ENCODE measurements at regions not wholly inside any gene's neighbourhood (a gene's known extent, or its start where the extent isn't known, plus 50 kb on each side); places are given as distances from the start of the nearest gene placed in this dataset.
"Not testable (repeated sequence)": the region's sequence is repeated elsewhere in the genome, so short reads cannot be mapped to it uniquely, and the experiment has no call there.

DNA sequence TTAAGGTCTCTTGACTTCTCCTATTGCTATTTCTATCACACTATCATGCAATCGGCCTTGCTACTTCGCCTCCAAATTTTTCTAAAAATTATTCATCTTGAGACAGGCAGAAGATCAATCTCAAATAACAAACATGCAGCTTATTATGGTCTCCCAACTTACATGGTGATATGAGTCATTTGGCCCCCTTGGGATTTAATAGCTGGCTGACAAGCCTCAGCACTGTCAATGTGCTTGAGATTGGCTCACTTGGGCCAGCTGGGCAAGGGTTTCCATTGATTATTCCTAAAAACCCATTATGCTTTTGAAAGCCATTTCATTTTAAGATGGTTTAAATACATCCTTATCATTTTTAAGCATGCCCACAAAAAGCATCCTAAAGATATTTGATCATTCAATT lies 224.5 kb upstream of the NFIA start:
- H3K9me3 Mint-ChIP-seq, result no peaks in the 10 kb centered on the region
- H3K27me3 Mint-ChIP-seq, result peaks cover 10% of the 10 kb centered on the region
- no peak for DNase-seq
- H3K4me1 Mint-ChIP-seq, result no peaks in the 10 kb centered on the region
- H3K27ac Mint-ChIP-seq, result no peak overlapping the region
- H3K36me3 Mint-ChIP-seq, result no peaks in the 10 kb centered on the region
- no peak overlapping the region for H3K4me3 Mint-ChIP-seq

DNA sequence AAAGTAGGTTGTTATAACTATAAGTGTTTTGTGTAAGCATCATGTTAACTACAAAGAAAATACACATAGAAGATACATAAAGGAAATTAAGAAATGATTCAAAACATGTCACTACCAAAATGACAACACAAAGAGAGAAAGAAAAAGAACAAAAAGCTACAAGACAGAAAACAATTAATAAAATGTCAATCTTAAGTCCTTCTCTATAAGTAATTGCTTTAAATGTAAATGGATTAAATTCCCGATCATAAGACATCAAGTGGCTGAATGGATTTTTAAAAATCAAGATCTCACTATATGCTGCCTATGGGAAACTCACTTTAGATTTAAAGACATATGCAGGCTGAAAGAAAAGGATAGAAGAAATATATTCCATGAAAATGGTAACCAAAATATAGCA lies 232.3 kb upstream of the NFIA start:
- DNase-seq, result no peak
- Mint-ChIP-seq H3K27me3 (peaks cover 12% of the 10 kb centered on the region), H3K9me3 (no peaks in the 10 kb centered on the region), H3K4me1 (no peaks in the 10 kb centered on the region), H3K27ac (no peak overlapping the region), H3K4me3 (no peak overlapping the region), H3K36me3 (no peaks in the 10 kb centered on the region)

DNA sequence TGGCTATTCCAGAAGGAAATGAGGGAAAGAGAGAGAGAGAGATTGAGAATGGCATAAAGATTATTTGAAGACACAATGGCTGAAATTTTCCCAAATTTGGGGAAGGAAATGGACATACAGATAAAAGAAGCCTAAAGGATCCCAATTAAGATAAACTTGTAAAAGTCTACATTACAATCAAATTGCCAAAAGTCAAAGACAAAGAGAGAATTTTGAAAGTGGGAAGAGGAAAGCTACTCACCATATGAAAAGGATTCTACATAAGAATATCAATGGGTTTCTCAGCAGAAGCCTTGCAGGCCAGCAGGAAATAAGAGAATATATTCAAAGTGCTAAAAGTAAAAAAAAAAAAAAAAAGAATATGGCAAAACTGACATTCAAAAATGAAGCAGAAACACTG lies 233.0 kb upstream of the NFIA start:
- no peaks in the 10 kb centered on the region for H3K4me1 Mint-ChIP-seq
- H3K36me3 Mint-ChIP-seq, result no peaks in the 10 kb centered on the region
- no peak for DNase-seq
- no peak overlapping the region for H3K4me3 Mint-ChIP-seq
- no peak overlapping the region for H3K27ac Mint-ChIP-seq
- no peaks in the 10 kb centered on the region for H3K9me3 Mint-ChIP-seq
- peaks cover 19% of the 10 kb centered on the region for H3K27me3 Mint-ChIP-seq

DNA sequence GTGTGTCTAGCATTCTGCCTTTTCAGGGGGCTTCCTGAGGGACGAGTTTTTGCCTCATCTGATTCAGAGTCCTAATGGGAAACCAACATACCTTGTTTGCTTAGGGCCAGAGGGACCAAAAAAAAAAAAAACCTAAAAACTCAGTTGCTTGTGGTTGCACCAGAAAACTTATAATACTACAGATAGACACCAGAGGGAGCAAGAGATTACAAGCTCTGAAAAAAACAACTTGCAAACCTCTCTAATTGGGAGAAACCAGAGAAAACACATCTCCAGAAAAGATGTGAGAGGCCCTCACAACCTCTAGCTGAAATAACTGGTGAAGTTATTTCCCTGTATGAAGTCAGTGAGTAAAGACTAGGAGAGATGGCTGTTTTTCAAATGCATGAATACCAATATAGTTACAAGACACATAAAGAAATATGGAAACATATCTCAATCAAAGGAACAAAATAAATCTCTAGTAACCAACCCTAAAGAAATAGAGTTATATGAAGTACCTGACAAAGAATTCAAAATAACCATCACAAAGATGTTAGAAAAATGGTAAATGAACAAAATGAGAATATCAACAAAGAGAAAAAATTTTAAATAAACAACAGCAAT lies 233.7 kb upstream of the NFIA start:
- H3K27ac Mint-ChIP-seq, result no peak overlapping the region
- no peak for DNase-seq
- H3K4me1 Mint-ChIP-seq, result no peaks in the 10 kb centered on the region
- H3K27me3 Mint-ChIP-seq, result peaks cover 21% of the 10 kb centered on the region
- H3K9me3 Mint-ChIP-seq, result peaks cover 1% of the 10 kb centered on the region
- H3K36me3 Mint-ChIP-seq, result no peaks in the 10 kb centered on the region
- H3K4me3 Mint-ChIP-seq, result no peak overlapping the region

DNA sequence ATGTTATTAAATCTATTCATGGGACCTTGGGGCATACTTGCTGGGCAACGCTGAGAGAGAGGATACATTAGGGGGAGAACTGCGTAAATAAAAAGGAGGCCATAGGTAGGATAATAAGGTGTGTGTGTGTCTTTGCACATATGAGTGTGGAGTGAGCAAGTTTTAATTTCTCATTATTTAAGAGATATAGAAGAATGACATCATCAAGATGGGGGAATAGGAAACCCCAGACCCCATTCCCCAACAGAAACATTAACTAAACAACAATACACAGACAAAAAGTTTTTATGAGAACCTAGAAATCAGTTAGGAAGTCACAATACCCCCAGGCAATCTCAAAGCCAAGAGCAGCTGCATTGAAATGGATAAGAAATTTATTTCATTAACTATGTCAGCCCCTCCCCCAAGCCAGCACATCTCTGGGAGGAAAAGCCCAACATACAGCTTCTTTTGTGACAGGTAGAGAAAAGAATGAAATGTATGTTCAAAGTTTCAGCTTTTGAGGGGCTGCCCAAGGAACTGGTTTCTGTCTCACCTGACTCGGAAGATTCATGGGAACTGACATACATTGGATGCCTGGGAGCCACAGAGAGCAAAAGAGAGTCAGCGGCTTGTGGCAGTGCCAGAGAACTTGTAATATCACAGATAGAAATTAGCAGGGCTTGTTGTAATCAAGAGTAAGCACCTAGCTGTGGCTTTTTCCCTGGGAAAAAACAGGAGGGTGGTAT lies 234.3 kb upstream of the NFIA start:
- Mint-ChIP-seq H3K4me1 (no peaks in the 10 kb centered on the region), H3K4me3 (no peak overlapping the region), H3K27ac (no peak overlapping the region), H3K9me3 (peaks cover 1% of the 10 kb centered on the region), H3K27me3 (peaks cover 21% of the 10 kb centered on the region), H3K36me3 (no peaks in the 10 kb centered on the region)
- no peak for DNase-seq

DNA sequence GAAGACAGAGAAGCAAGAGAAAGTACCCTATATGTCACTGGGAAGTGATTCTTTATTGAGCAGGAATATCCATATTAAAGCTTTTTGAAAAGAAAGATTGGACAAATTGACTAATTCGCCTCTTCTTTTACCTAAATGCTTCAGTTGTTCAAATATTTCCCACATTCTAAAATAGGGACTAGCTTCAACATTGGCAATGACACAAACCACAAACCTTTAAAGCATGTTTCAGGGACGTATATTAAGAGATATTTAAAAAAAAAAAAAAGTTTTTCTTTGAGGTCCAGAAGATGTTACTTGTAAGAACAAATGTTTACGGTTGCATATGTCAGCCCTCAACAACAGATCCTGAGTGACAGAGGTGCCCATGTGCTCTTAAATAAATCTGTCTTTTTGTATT lies 235.0 kb upstream of the NFIA start:
- H3K27me3 Mint-ChIP-seq, result peaks cover 21% of the 10 kb centered on the region
- H3K9me3 Mint-ChIP-seq, result peaks cover 1% of the 10 kb centered on the region
- H3K4me3 Mint-ChIP-seq, result no peak overlapping the region
- no peak for DNase-seq
- H3K4me1 Mint-ChIP-seq, result no peaks in the 10 kb centered on the region
- no peaks in the 10 kb centered on the region for H3K36me3 Mint-ChIP-seq
- no peak overlapping the region for H3K27ac Mint-ChIP-seq

DNA sequence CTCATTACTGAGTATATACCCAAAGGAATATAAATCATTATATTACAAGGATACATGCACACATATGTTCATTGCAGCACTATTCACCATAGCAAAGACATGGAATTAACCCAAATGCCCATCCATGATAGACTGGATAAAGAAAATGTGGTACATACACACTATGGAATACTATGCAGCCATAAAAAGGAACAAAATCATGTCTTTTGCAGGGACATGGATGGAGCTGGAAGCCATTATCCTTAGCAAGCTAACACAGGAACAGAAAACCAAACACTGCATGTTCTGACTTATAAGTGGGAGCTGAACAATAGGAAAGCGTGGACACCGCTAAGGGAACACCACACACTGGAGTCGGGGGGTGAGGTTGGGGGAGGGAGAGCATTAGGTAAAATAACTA lies 236.7 kb upstream of the NFIA start:
- not testable (repeated sequence) for H3K4me3 Mint-ChIP-seq, H3K27ac Mint-ChIP-seq, H3K36me3 Mint-ChIP-seq, H3K4me1 Mint-ChIP-seq, DNase-seq, H3K9me3 Mint-ChIP-seq
- H3K27me3 Mint-ChIP-seq, result peaks cover 21% of the 10 kb centered on the region

DNA sequence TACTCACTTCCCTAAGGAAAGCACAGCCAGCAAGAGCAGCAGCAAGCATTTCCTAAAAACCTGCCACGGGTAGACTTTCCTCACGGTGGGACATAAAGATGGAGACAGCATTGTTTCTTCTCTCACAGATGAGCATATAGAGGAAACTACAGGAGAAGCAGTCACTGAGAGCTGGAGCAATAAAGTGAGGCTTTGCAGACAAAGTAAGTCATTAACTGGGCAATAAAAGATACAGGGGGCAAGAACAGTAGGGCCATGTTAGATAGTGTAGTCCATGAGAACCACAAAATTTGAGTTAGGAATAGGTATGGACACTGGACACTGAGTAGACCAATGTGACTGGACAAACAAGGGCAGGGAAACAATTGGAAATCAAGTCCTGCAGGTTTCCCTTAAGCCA lies 240.1 kb upstream of the NFIA start:
- no peak overlapping the region for H3K27ac Mint-ChIP-seq
- H3K27me3 Mint-ChIP-seq, result peaks cover 23% of the 10 kb centered on the region
- no peak for DNase-seq
- H3K4me1 Mint-ChIP-seq, result no peaks in the 10 kb centered on the region
- peaks cover 1% of the 10 kb centered on the region for H3K9me3 Mint-ChIP-seq
- H3K36me3 Mint-ChIP-seq, result no peaks in the 10 kb centered on the region
- H3K4me3 Mint-ChIP-seq, result no peak overlapping the region

DNA sequence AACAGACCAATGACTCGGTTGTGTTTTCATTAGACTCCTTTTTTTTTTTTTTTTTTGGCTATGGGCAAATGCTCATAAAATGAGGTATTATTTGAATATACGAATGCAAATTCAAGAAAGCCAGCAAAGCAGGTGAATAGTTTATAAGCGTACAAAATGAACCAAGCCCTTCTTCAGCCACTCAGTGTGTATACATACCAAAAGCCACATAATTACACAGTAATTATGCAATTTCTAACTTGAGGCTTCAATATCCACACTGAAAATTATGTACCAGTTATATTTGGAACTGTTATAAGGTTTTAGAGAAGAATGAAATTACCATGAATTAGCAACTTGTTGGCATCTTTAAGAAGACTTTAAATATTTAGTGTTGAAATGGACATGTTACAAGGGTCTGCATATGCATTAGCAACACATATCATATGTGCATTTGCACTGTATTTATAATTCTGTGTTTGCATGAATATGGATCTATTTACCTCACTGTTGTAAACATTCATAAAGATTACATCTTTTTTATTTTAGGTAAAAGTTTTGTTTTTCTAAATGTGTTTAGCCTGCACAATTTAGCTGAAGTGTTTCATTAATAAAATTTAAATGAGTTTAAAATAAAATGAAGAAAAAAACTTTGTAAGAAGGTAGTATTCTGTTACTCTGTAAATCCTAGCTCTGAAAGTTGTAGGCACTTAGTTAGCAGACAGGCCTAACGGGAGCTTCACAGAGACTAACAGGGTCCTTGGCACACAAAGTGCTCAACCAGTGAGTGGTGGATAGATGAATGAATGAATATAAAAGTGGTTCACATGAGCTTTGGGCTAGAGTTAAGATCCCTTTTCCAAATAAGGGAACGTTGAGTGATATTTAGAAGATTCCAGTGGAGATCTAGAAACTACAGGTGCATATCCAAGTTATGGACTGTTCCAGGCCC lies 241.0 kb upstream of the NFIA start:
- H3K4me3 Mint-ChIP-seq, result no peak overlapping the region
- no peak for DNase-seq
- H3K27ac Mint-ChIP-seq, result no peak overlapping the region
- peaks cover 23% of the 10 kb centered on the region for H3K27me3 Mint-ChIP-seq
- H3K4me1 Mint-ChIP-seq, result no peaks in the 10 kb centered on the region
- no peaks in the 10 kb centered on the region for H3K36me3 Mint-ChIP-seq
- peaks cover 1% of the 10 kb centered on the region for H3K9me3 Mint-ChIP-seq

DNA sequence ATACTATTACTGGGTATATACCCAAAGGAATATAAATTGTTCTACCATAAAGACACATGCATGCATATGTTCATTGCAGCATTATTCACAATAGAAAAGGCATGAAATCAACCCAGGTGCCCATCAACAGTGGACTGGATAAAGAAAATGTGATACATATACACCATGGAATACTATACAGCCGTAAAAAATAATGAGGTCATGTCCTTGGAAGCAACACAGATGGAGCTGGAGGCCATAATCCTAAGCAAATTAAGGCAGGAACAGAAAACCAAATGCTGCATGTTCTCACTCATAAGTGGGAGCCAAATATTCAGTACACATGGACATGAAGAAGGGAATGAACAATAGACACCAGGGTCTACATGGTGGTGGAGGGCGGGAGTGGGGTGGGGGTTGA lies 241.9 kb upstream of the NFIA start:
- H3K27me3 Mint-ChIP-seq, result peaks cover 26% of the 10 kb centered on the region
- not testable (repeated sequence) for H3K4me1 Mint-ChIP-seq, H3K36me3 Mint-ChIP-seq, H3K4me3 Mint-ChIP-seq, H3K9me3 Mint-ChIP-seq, H3K27ac Mint-ChIP-seq, DNase-seq

DNA sequence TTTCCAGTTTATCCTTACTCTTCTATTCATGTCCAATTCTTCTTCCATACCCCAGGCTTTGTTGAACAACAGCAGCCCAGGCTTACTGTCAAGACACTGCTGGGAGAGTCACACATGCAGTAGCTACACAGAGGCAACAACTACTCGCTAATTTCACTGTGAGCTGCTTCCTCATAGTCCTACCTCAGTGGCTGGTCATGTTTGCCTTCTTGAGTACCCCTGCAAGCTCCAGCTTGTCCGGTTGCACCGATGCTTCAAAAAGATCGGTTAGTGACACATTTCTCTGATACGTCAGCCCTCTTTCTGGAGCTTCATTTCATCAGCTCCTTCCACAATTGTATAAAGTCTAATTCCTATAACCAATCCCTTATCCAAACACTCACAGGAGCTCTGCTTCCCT lies 246.7 kb upstream of the NFIA start:
- no peak for DNase-seq
- Mint-ChIP-seq H3K27ac (no peak overlapping the region), H3K36me3 (no peaks in the 10 kb centered on the region), H3K27me3 (peaks cover 43% of the 10 kb centered on the region), H3K9me3 (no peaks in the 10 kb centered on the region), H3K4me3 (no peak overlapping the region), H3K4me1 (peaks cover 2% of the 10 kb centered on the region)

DNA sequence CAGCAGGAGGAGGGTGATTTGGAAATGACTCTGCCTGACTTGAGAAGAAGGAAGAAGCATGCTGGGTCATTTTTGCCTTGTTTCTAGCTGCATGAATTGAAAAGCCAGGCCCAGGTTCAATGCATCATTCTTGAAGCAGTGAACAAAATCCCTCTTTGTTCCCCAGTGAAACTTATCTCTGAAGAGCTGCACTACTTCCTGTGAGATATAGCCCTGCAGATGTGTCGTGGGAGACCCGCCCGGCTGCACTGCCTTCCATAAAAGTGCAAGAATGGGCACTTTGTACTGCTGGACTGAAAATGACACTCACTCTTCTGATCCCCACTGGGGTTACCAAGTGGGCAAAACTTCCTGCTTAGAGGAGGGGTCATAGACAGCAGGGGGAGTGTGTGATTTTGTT lies 249.2 kb upstream of the NFIA start:
- no peak overlapping the region for H3K27ac Mint-ChIP-seq
- no peak for DNase-seq
- H3K27me3 Mint-ChIP-seq, result peaks cover 36% of the 10 kb centered on the region
- peaks cover 2% of the 10 kb centered on the region for H3K4me1 Mint-ChIP-seq
- H3K4me3 Mint-ChIP-seq, result no peak overlapping the region
- H3K36me3 Mint-ChIP-seq, result no peaks in the 10 kb centered on the region
- no peaks in the 10 kb centered on the region for H3K9me3 Mint-ChIP-seq

DNA sequence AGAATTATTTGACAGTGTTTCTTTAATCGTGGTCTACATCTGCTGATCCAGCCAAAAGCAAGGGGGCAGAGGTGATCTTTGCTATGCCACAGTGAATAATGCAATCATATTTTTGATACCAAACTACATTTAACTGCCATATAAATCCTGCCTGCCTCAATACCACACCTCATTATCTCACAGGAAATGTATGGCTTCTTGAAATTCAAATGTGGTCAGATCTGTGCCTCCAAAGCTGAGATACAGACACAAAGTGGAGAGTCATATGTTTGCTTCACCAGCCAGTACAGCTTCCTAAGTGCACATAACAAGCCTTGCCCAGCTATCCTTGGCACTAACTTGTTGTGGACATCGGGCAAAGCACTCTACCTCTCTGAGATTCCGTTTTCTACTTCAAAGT lies 250.0 kb upstream of the NFIA start:
- Mint-ChIP-seq H3K9me3 (no peaks in the 10 kb centered on the region), H3K36me3 (no peaks in the 10 kb centered on the region), H3K27me3 (peaks cover 36% of the 10 kb centered on the region), H3K4me3 (no peak overlapping the region), H3K27ac (no peak overlapping the region), H3K4me1 (peaks cover 2% of the 10 kb centered on the region)
- no peak for DNase-seq

DNA sequence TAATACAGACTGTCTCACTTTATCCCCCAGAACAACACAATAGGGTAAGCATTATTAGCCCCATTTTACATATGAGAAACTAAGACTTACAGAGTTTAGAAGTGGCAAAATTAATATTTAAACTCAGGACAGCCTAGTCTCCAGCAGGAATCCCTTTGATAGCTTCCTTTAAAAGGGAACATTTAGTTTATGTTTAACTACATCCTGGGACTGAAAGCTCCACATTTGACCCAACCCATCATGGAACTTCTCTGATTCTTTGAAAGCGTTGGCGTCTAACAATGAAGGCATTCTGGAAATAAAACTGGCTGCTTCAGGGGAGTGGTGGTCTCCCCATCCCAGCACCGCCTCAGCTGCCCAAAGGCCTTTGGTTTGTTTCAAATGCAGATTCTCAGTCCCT lies 250.6 kb upstream of the NFIA start:
- Mint-ChIP-seq H3K27me3 (peaks cover 36% of the 10 kb centered on the region), H3K36me3 (no peaks in the 10 kb centered on the region), H3K27ac (no peak overlapping the region), H3K4me3 (no peak overlapping the region), H3K9me3 (peaks cover 2% of the 10 kb centered on the region), H3K4me1 (peaks cover 2% of the 10 kb centered on the region)
- no peak for DNase-seq

DNA sequence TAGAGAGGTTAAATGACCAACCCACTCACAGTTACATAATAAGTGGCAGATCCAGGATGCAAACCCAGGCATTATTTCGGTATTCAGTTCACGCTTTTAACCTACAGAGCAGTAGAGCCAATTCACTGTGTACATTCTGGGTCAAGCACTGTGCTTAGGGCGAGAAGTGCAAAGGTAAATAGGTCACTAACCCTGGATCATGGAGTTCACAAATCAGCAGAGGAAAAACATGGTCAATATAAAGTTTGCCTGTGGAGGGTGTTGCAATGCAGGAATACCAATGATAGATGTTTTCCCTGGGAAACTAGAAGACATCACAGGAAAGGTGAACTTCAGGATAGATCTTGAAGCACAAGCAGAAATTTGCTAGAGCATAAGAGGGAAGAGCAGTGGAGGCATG lies 253.4 kb upstream of the NFIA start:
- Mint-ChIP-seq H3K27me3 (peaks cover 28% of the 10 kb centered on the region), H3K36me3 (no peaks in the 10 kb centered on the region), H3K9me3 (peaks cover 8% of the 10 kb centered on the region), H3K4me3 (no peak overlapping the region), H3K27ac (no peak overlapping the region), H3K4me1 (peaks cover 2% of the 10 kb centered on the region)
- DNase-seq, result no peak
